Endothelial cell of umbilical vein (primary cell): ENCODE measurements at regions not wholly inside any gene's neighbourhood (a gene's known extent, or its start where the extent isn't known, plus 50 kb on each side); places are given as distances from the start of the nearest gene placed in this dataset.
"Not testable (repeated sequence)": the region's sequence is repeated elsewhere in the genome, so short reads cannot be mapped to it uniquely, and the experiment has no call there.

ENCODE experiments used
- BruUV-seq: library from RNA; stranded (reverse); fragments of 400-500 nt; replicated peaks from 2 replicates; lab custom pipeline; 2021; lab: Mats Ljungman, UMichigan
- CTCF ChIA-PET: fragments of 300-600, 350-600 bp; sonication (Branson Sonifier 250); formaldehyde crosslinking; loops from one replicate; lab custom pipeline; 2021; ENCODE audit warnings: antibody characterized with exemption, inconsistent platforms; lab: Charles Lee
- POLR2A ChIA-PET: fragments of 300-600, 350-600 bp; sonication (Branson Sonifier 250); formaldehyde crosslinking; loops from one replicate; lab custom pipeline; 2021; ENCODE audit warnings: antibody characterized with exemption, inconsistent platforms; lab: Charles Lee
- DNase-seq: peaks from one replicate; pipeline ENCODE4 v3.0.0-alpha.2; 2011; ENCODE audit warnings: low read depth, low spot score
- FAIRE-seq: peaks from 2 replicates; lab custom pipeline; 2011; peaks lifted over from hg19 to GRCh38; lab: Jason Lieb, UNC
- H2AFZ ChIP-seq: 2 replicates; pipeline ENCODE4 v1.6.0; 2012; ENCODE audit warnings: low read depth, low read length, control low read depth, inconsistent platforms
- H3K27ac ChIP-seq: 2 replicates; pipeline ENCODE4 v1.5.1; 2011; ENCODE audit warnings: low read depth, mild to moderate bottlenecking, control low read depth, low read length, moderate library complexity; ENCODE audit not compliant: insufficient read depth
- H3K27me3 ChIP-seq, 2 experiments: 2 replicates each; pipeline versions ENCODE4 v1.6.0 to v1.6.1; 2011; ENCODE audit warnings: low read length in 2 of 2, mixed read lengths in 1 of 2; ENCODE audit not compliant: control insufficient read depth in 2 of 2, insufficient read depth in 2 of 2
- H3K36me3 ChIP-seq, 2 experiments: 2 replicates in 1 of 2; 3 replicates in 1 of 2; pipeline ENCODE4 v1.5.1; 2011; ENCODE audit warnings: low read length in 2 of 2, mild to moderate bottlenecking in 1 of 2, moderate library complexity in 1 of 2; ENCODE audit not compliant: control insufficient read depth in 2 of 2, insufficient read depth in 2 of 2; ENCODE audit errors: extremely low read depth in 1 of 2
- H3K4me1 ChIP-seq: 3 replicates; pipeline ENCODE4 v1.5.1; 2011; ENCODE audit warnings: mild to moderate bottlenecking, low read length; ENCODE audit not compliant: control insufficient read depth, insufficient read depth; ENCODE audit errors: extremely low read depth
- H3K4me2 ChIP-seq: 2 replicates; pipeline ENCODE4 v1.6.1; 2011; ENCODE audit warnings: low read length, control low read depth, mixed read lengths; ENCODE audit not compliant: insufficient read depth
- H3K4me3 ChIP-seq, 3 experiments: fragments of 200-600 bp in 1 of 3; sonication (generic), shearing (Covaris generic) in 1 of 3; replicated peaks in 1 of 3; 2 replicates each; pipeline ENCODE4 v1.5.1; 2011 to 2016; ENCODE audit warnings: control low read depth in 3 of 3, low read length in 3 of 3, mild to moderate bottlenecking in 2 of 3, inconsistent platforms in 1 of 3, low read depth in 1 of 3, moderate library complexity in 1 of 3; ENCODE audit not compliant: insufficient read depth in 1 of 3
- H3K79me2 ChIP-seq: 2 replicates; pipeline ENCODE4 v1.6.0; 2012; ENCODE audit warnings: low read length, inconsistent platforms; ENCODE audit not compliant: control insufficient read depth, insufficient read depth
- H3K9ac ChIP-seq: replicated peaks from 2 replicates; pipeline ENCODE3; 2011; ENCODE audit warnings: low read length, control low read depth; ENCODE audit not compliant: insufficient read depth; ENCODE audit errors: extremely low read depth
- H3K9me1 ChIP-seq: replicated peaks from 3 replicates; pipeline ENCODE4 v1.6.0; 2011; ENCODE audit warnings: mild to moderate bottlenecking, low read length; ENCODE audit not compliant: control insufficient read depth, insufficient read depth; ENCODE audit errors: extremely low read depth
- H3K9me3 ChIP-seq: replicated peaks from 2 replicates; pipeline ENCODE4 v1.5.1; 2012; ENCODE audit warnings: low read length, inconsistent platforms; ENCODE audit not compliant: control insufficient read depth, insufficient read depth
- H4K20me1 ChIP-seq: replicated peaks from 2 replicates; pipeline ENCODE3; 2011; ENCODE audit warnings: mild to moderate bottlenecking, low read length; ENCODE audit not compliant: control insufficient read depth, insufficient read depth; ENCODE audit errors: extremely low read depth
- EZH2 ChIP-seq: IDR thresholded peaks from 2 replicates; pipeline ENCODE4 v1.6.1; 2012; ENCODE audit warnings: borderline replicate concordance, low read depth, mild to moderate bottlenecking, moderate library complexity, low read length, inconsistent platforms; ENCODE audit not compliant: severe bottlenecking
- GATA2 ChIP-seq: IDR thresholded peaks from 2 replicates; pipeline ENCODE4 v1.7.0; 2011; ENCODE audit warnings: low read depth, mild to moderate bottlenecking, moderate library complexity, mixed read lengths, low read length; ENCODE audit not compliant: insufficient read length, insufficient read depth
- JUN ChIP-seq: IDR thresholded peaks from 2 replicates; pipeline ENCODE4 v1.6.1; 2011; ENCODE audit warnings: borderline replicate concordance, low read depth; ENCODE audit not compliant: insufficient read length, insufficient read depth
- MAX ChIP-seq: IDR thresholded peaks from 2 replicates; pipeline ENCODE4 v1.6.1; 2011; ENCODE audit not compliant: insufficient read depth, insufficient read length
- MYC ChIP-seq: IDR thresholded peaks from one replicate; pipeline ENCODE4 v1.6.1; 2011; ENCODE audit warnings: mild to moderate bottlenecking, low read depth, low read length
- dilution Hi-C: fragments of 300-500 bp; cut with MboI; formaldehyde crosslinking; loops from one replicate; pipeline ENCODE4 v1.15.0; 2019; ENCODE audit warnings: low sequenced_read_pairs; ENCODE audit not compliant: extremely low pct_ligation_motif_present
- intact Hi-C: fragments of 100-400 bp; cut with micrococcal nuclease; formaldehyde crosslinking; loops from one replicate; pipeline ENCODE4 v1.10.0; 2022
- TF ChIP-seq, protein P1 (sequence below), 2 donors: IDR thresholded peaks; 1 replicate in 1 of 2; 2 replicates in 1 of 2; pipeline ENCODE4 v1.5.1; 2011; ENCODE audit warnings: low read length in 2 of 2, mild to moderate bottlenecking in 2 of 2, moderate library complexity in 2 of 2, control low read depth in 1 of 2, inconsistent platforms in 1 of 2, low read depth in 1 of 2; ENCODE audit not compliant: insufficient read depth in 1 of 2; ENCODE audit errors: extremely low read depth in 1 of 2

GRCh38 chr7:41436139-41436538 lies 266.8 kb downstream of the INHBA start:
- Histone ChIP-seq H3K79me2 (no peaks in the 10 kb centered on the region), H4K20me1 (no peaks in the 10 kb centered on the region), H3K9ac (no peak overlapping the region), H3K36me3 (no peaks in the 10 kb centered on the region), H3K27ac (no peak overlapping the region), H3K4me1 (no peaks in the 10 kb centered on the region), H3K4me2 (no peak overlapping the region), H2AFZ (no peak overlapping the region), H3K9me1 (no peaks in the 10 kb centered on the region), H3K9me3 (no peaks in the 10 kb centered on the region), H3K4me3 (no peak overlapping the region), H3K27me3 (no peaks in the 10 kb centered on the region)
- DNase-seq, result no peak
- intact Hi-C loops, result no loop called here
- CTCF ChIA-PET, result no interaction called here
- no peak for TF ChIP-seq EZH2
- TF ChIP-seq GATA2, result no peak
- no peak for TF ChIP-seq MYC
- TF ChIP-seq MAX, result no peak
- TF ChIP-seq, protein P1, sequence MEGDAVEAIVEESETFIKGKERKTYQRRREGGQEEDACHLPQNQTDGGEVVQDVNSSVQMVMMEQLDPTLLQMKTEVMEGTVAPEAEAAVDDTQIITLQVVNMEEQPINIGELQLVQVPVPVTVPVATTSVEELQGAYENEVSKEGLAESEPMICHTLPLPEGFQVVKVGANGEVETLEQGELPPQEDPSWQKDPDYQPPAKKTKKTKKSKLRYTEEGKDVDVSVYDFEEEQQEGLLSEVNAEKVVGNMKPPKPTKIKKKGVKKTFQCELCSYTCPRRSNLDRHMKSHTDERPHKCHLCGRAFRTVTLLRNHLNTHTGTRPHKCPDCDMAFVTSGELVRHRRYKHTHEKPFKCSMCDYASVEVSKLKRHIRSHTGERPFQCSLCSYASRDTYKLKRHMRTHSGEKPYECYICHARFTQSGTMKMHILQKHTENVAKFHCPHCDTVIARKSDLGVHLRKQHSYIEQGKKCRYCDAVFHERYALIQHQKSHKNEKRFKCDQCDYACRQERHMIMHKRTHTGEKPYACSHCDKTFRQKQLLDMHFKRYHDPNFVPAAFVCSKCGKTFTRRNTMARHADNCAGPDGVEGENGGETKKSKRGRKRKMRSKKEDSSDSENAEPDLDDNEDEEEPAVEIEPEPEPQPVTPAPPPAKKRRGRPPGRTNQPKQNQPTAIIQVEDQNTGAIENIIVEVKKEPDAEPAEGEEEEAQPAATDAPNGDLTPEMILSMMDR (IDR thresholded peaks at IDR 0.05; ENCODE audit: extremely low read depth in 1 of 2, insufficient read depth in 1 of 2, low read depth in 1 of 2, low read length in 2 of 2), result no peak
- no peak for TF ChIP-seq JUN
- POLR2A ChIA-PET, result no interaction called here
- no peak for FAIRE-seq
- no TSS peak for BruUV-seq
- dilution Hi-C loops, result no loop called here

GRCh38 chr7:41435020-41435419 lies 267.9 kb downstream of the INHBA start:
- H4K20me1 ChIP-seq, dilution Hi-C loops, H3K4me1 ChIP-seq, POLR2A ChIA-PET, H3K9me1 ChIP-seq, intact Hi-C loops, CTCF ChIA-PET, BruUV-seq, DNase-seq, H3K79me2 ChIP-seq, H3K27me3 ChIP-seq, H2AFZ ChIP-seq, H3K36me3 ChIP-seq, H3K9me3 ChIP-seq, H3K4me2 ChIP-seq, H3K27ac ChIP-seq, H3K9ac ChIP-seq, H3K4me3 ChIP-seq: not testable (repeated sequence)
- FAIRE-seq, result peak; percentile 24
